WTC11 (cell line): ENCODE measurements at regions not wholly inside any gene's neighbourhood (a gene's known extent, or its start where the extent isn't known, plus 50 kb on each side); places are given as distances from the start of the nearest gene placed in this dataset.

ENCODE experiments used
- ATAC-seq: fragments of 200-7000 bp; cut with Tn5 transposase; 2 replicates; pipeline ENCODE4 v1.10.0; 2021; ENCODE audit warnings: mild to moderate bottlenecking, moderate library complexity
- CTCF ChIA-PET: fragments of 300-600 bp; sonication (Branson Sonifier 250); formaldehyde crosslinking; loops from one replicate; lab custom pipeline; 2021; ENCODE audit warnings: antibody characterized with exemption; lab: Charles Lee
- POLR2A ChIA-PET: fragments of 350-600 bp; sonication (Branson Sonifier 250); formaldehyde crosslinking; loops from one replicate; lab custom pipeline; 2021; ENCODE audit warnings: antibody characterized with exemption; lab: Charles Lee
- DNase-seq: peaks from one replicate; pipeline ENCODE4 v3.0.0; 2021; ENCODE audit warnings: low spot score
- H3K27ac Mint-ChIP-seq: 2 replicates; pipeline ENCODE4 v1.8.0; 2021; ENCODE audit warnings: mixed read lengths
- H3K27me3 Mint-ChIP-seq: 2 replicates; pipeline ENCODE4 v1.8.0; 2021; ENCODE audit warnings: low read depth, mild to moderate bottlenecking, moderate library complexity, mixed read lengths
- H3K36me3 Mint-ChIP-seq: 2 replicates; pipeline ENCODE4 v1.8.0; 2021; ENCODE audit warnings: mixed read lengths
- H3K4me1 Mint-ChIP-seq: 2 replicates; pipeline ENCODE4 v1.8.0; 2022; ENCODE audit warnings: mixed read lengths
- H3K4me3 Mint-ChIP-seq: 2 replicates; pipeline ENCODE4 v1.8.0; 2021; ENCODE audit warnings: mild to moderate bottlenecking, moderate library complexity, mixed read lengths
- H3K9me3 Mint-ChIP-seq: 2 replicates; pipeline ENCODE4 v1.8.0; 2021; ENCODE audit warnings: mixed read lengths
- ATF3 ChIP-seq: sonication (generic); formaldehyde crosslinking; conservative IDR thresholded peaks from 2 replicates; pipeline ENCODE4 v1.8.1; 2022; ENCODE audit warnings: mild to moderate bottlenecking, missing genetic modification reagents
- CREB1 ChIP-seq: sonication (generic); formaldehyde crosslinking; IDR thresholded peaks from 2 replicates; pipeline ENCODE4 v1.8.0; 2023; ENCODE audit warnings: mild to moderate bottlenecking, missing genetic modification reagents
- CREM ChIP-seq: sonication (generic); formaldehyde crosslinking; IDR thresholded peaks from 2 replicates; pipeline ENCODE4 v1.8.1; 2022; ENCODE audit warnings: mild to moderate bottlenecking, missing genetic modification reagents, moderate library complexity
- ELF4 ChIP-seq: sonication (generic); formaldehyde crosslinking; IDR thresholded peaks from 2 replicates; pipeline ENCODE4 v1.8.1; 2022; ENCODE audit warnings: low read depth, mild to moderate bottlenecking, moderate library complexity, missing genetic modification reagents
- EMX1 ChIP-seq: fragments of 250-450 bp; sonication (Bioruptor Pico); IDR thresholded peaks from 2 replicates; pipeline ENCODE4 v1.8.0; 2021; ENCODE audit warnings: mild to moderate bottlenecking
- FOXP1 ChIP-seq: sonication (generic); formaldehyde crosslinking; IDR thresholded peaks from 2 replicates; pipeline ENCODE4 v1.8.0; 2022; ENCODE audit warnings: missing genetic modification reagents, mild to moderate bottlenecking, moderate library complexity, borderline replicate concordance
- GTF2I ChIP-seq: fragments of 250-450 bp; sonication (Bioruptor Pico); conservative IDR thresholded peaks from 2 replicates; pipeline ENCODE4 v1.4.0; 2021; ENCODE audit warnings: mild to moderate bottlenecking
- JAZF1 ChIP-seq: fragments of 250-450 bp; sonication (Bioruptor Pico); IDR thresholded peaks from 2 replicates; pipeline ENCODE4 v1.9.0; 2021; ENCODE audit warnings: moderate library complexity, mild to moderate bottlenecking, inconsistent platforms
- JUN ChIP-seq: sonication (generic); formaldehyde crosslinking; IDR thresholded peaks from 2 replicates; pipeline ENCODE4 v1.8.0; 2023; ENCODE audit warnings: mild to moderate bottlenecking, missing genetic modification reagents
- MYBL2 ChIP-seq: sonication (generic); formaldehyde crosslinking; IDR thresholded peaks from 2 replicates; pipeline ENCODE4 v1.8.1; 2023; ENCODE audit warnings: mild to moderate bottlenecking, moderate library complexity, missing genetic modification reagents
- OVOL2 ChIP-seq: fragments of 250-450 bp; sonication (Bioruptor Pico); IDR thresholded peaks from 2 replicates; pipeline ENCODE4 v1.9.0; 2021; ENCODE audit warnings: mild to moderate bottlenecking, borderline replicate concordance
- PRRX2 ChIP-seq: fragments of 250-450 bp; sonication (Bioruptor Pico); IDR thresholded peaks from 2 replicates; pipeline ENCODE4 v1.8.0; 2021; ENCODE audit warnings: mild to moderate bottlenecking
- SMAD3 ChIP-seq: sonication (generic); formaldehyde crosslinking; IDR thresholded peaks from 2 replicates; pipeline ENCODE4 v1.8.0; 2022; ENCODE audit warnings: missing genetic modification reagents, mild to moderate bottlenecking, borderline replicate concordance
- SOX15 ChIP-seq: fragments of 250-450 bp; sonication (Bioruptor Pico); IDR thresholded peaks from 2 replicates; pipeline ENCODE4 v1.9.0; 2021; ENCODE audit warnings: mild to moderate bottlenecking
- TEAD1 ChIP-seq: sonication (generic); formaldehyde crosslinking; IDR thresholded peaks from 2 replicates; pipeline ENCODE4 v1.8.0; 2022; ENCODE audit warnings: mild to moderate bottlenecking, missing genetic modification reagents
- ZNF121 ChIP-seq: sonication (generic); formaldehyde crosslinking; IDR thresholded peaks from 2 replicates; pipeline ENCODE4 v1.8.0; 2023; ENCODE audit warnings: missing genetic modification reagents
- ZNF138 ChIP-seq: sonication (generic); formaldehyde crosslinking; conservative IDR thresholded peaks from 2 replicates; pipeline ENCODE4 v1.8.1; 2022; ENCODE audit warnings: mild to moderate bottlenecking, moderate library complexity, missing genetic modification reagents
- ZNF232 ChIP-seq: sonication (generic); formaldehyde crosslinking; IDR thresholded peaks from 2 replicates; pipeline ENCODE4 v1.8.0; 2022; ENCODE audit warnings: mild to moderate bottlenecking, missing genetic modification reagents
- ZNF317 ChIP-seq: sonication (generic); formaldehyde crosslinking; IDR thresholded peaks from 2 replicates; pipeline ENCODE4 v1.8.1; 2023; ENCODE audit warnings: low read depth, mild to moderate bottlenecking, moderate library complexity, missing genetic modification reagents, borderline replicate concordance
- ZNF512 ChIP-seq: sonication (generic); formaldehyde crosslinking; IDR thresholded peaks from 2 replicates; pipeline ENCODE4 v1.8.1; 2022; ENCODE audit warnings: missing genetic modification reagents, borderline replicate concordance
- TF ChIP-seq, protein P1 (sequence below): fragments of 200-600 bp; IDR thresholded peaks from 2 replicates; pipeline ENCODE4 v1.8.0; 2022; ENCODE audit warnings: antibody characterized with exemption
- TF ChIP-seq, protein P2 (sequence below): sonication (generic); formaldehyde crosslinking; IDR thresholded peaks from 2 replicates; pipeline ENCODE4 v1.8.0; 2022; ENCODE audit warnings: mild to moderate bottlenecking, missing genetic modification reagents
- TF ChIP-seq, protein P3 (sequence below): sonication (generic); formaldehyde crosslinking; IDR thresholded peaks from 2 replicates; pipeline ENCODE4 v1.8.1; 2023; ENCODE audit warnings: mild to moderate bottlenecking, missing genetic modification reagents, moderate library complexity
- TF ChIP-seq, protein P4 (sequence below): fragments of 250-450 bp; sonication (Bioruptor Pico); IDR thresholded peaks from 2 replicates; pipeline ENCODE4 v1.9.0; 2021; ENCODE audit warnings: mild to moderate bottlenecking, borderline replicate concordance
- TF ChIP-seq, protein P5 (sequence below): sonication (generic); formaldehyde crosslinking; IDR thresholded peaks from 2 replicates; pipeline ENCODE4 v1.8.0; 2023; ENCODE audit warnings: mild to moderate bottlenecking, missing genetic modification reagents

DNA sequence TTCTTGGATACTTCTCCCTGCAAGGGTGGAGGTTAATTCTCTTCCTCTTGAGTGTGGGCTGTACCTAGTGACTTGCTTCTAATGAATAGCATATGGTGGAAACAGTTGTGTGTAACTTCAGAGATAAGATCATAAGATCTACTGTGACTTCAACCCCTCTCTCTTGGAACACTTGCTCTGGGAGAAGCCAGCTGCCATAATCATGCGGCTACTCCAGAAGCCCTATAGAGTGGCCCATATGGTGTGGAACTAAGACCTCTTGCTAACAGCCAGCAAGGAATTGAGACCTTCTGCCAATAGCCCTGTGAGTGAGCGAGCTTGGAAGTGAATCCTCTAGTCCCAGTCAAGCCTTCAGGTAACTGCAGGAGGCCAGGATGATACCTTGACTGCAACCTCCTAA is 81.1 kb downstream of the RBMX2 start:
- H3K36me3 Mint-ChIP-seq, result no peaks in the 10 kb centered on the region
- H3K27ac Mint-ChIP-seq, result no peak overlapping the region
- TF ChIP-seq JAZF1 (CRISPR knock-in tag) (no peak), FOXP1 (CRISPR knock-in tag) (no peak), GTF2I (CRISPR knock-in tag) (no peak), ATF3 (CRISPR knock-in tag) (no peak), ZNF138 (CRISPR knock-in tag) (no peak), ZNF317 (no peak), ZNF121 (CRISPR knock-in tag) (no peak), SOX15 (CRISPR knock-in tag) (no peak), CREM (no peak), OVOL2 (CRISPR knock-in tag) (no peak), ZNF232 (CRISPR knock-in tag) (no peak), JUN (CRISPR knock-in tag) (no peak)
- TF ChIP-seq, protein P1, sequence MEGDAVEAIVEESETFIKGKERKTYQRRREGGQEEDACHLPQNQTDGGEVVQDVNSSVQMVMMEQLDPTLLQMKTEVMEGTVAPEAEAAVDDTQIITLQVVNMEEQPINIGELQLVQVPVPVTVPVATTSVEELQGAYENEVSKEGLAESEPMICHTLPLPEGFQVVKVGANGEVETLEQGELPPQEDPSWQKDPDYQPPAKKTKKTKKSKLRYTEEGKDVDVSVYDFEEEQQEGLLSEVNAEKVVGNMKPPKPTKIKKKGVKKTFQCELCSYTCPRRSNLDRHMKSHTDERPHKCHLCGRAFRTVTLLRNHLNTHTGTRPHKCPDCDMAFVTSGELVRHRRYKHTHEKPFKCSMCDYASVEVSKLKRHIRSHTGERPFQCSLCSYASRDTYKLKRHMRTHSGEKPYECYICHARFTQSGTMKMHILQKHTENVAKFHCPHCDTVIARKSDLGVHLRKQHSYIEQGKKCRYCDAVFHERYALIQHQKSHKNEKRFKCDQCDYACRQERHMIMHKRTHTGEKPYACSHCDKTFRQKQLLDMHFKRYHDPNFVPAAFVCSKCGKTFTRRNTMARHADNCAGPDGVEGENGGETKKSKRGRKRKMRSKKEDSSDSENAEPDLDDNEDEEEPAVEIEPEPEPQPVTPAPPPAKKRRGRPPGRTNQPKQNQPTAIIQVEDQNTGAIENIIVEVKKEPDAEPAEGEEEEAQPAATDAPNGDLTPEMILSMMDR, result no peak
- TF ChIP-seq, protein P2, sequence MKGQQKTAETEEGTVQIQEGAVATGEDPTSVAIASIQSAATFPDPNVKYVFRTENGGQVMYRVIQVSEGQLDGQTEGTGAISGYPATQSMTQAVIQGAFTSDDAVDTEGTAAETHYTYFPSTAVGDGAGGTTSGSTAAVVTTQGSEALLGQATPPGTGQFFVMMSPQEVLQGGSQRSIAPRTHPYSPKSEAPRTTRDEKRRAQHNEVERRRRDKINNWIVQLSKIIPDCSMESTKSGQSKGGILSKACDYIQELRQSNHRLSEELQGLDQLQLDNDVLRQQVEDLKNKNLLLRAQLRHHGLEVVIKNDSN (CRISPR knock-in tag), result no peak
- no peak for DNase-seq
- H3K4me1 Mint-ChIP-seq, result no peaks in the 10 kb centered on the region
- ChIA-PET CTCF (no interaction called here), POLR2A (no interaction called here)
- no peaks in the 10 kb centered on the region for H3K27me3 Mint-ChIP-seq
- H3K9me3 Mint-ChIP-seq, result no peaks in the 10 kb centered on the region
- no peak overlapping the region for H3K4me3 Mint-ChIP-seq
- no peak for ATAC-seq

GRCh38 chrX:130485870-130486269 is 84.1 kb downstream of the RBMX2 start:
- no peak for ATAC-seq
- Mint-ChIP-seq H3K36me3 (no peaks in the 10 kb centered on the region), H3K27ac (no peak overlapping the region), H3K9me3 (no peaks in the 10 kb centered on the region), H3K27me3 (no peaks in the 10 kb centered on the region), H3K4me1 (no peaks in the 10 kb centered on the region), H3K4me3 (no peak overlapping the region)
- ChIA-PET CTCF (no interaction called here), POLR2A (no interaction called here)
- no peak for DNase-seq
- no peak for TF ChIP-seq TEAD1 (CRISPR knock-in tag)
- TF ChIP-seq, protein P3, sequence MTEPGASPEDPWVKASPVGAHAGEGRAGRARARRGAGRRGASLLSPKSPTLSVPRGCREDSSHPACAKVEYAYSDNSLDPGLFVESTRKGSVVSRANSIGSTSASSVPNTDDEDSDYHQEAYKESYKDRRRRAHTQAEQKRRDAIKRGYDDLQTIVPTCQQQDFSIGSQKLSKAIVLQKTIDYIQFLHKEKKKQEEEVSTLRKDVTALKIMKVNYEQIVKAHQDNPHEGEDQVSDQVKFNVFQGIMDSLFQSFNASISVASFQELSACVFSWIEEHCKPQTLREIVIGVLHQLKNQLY (CRISPR knock-in tag), result no peak
- no peak for TF ChIP-seq PRRX2 (CRISPR knock-in tag)
- no peak for TF ChIP-seq EMX1 (CRISPR knock-in tag)
- TF ChIP-seq, protein P4, sequence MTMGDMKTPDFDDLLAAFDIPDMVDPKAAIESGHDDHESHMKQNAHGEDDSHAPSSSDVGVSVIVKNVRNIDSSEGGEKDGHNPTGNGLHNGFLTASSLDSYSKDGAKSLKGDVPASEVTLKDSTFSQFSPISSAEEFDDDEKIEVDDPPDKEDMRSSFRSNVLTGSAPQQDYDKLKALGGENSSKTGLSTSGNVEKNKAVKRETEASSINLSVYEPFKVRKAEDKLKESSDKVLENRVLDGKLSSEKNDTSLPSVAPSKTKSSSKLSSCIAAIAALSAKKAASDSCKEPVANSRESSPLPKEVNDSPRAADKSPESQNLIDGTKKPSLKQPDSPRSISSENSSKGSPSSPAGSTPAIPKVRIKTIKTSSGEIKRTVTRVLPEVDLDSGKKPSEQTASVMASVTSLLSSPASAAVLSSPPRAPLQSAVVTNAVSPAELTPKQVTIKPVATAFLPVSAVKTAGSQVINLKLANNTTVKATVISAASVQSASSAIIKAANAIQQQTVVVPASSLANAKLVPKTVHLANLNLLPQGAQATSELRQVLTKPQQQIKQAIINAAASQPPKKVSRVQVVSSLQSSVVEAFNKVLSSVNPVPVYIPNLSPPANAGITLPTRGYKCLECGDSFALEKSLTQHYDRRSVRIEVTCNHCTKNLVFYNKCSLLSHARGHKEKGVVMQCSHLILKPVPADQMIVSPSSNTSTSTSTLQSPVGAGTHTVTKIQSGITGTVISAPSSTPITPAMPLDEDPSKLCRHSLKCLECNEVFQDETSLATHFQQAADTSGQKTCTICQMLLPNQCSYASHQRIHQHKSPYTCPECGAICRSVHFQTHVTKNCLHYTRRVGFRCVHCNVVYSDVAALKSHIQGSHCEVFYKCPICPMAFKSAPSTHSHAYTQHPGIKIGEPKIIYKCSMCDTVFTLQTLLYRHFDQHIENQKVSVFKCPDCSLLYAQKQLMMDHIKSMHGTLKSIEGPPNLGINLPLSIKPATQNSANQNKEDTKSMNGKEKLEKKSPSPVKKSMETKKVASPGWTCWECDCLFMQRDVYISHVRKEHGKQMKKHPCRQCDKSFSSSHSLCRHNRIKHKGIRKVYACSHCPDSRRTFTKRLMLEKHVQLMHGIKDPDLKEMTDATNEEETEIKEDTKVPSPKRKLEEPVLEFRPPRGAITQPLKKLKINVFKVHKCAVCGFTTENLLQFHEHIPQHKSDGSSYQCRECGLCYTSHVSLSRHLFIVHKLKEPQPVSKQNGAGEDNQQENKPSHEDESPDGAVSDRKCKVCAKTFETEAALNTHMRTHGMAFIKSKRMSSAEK (CRISPR knock-in tag), result no peak
- TF ChIP-seq SMAD3 (CRISPR knock-in tag), result no peak
- TF ChIP-seq CREB1 (CRISPR knock-in tag), result no peak
- TF ChIP-seq ZNF512 (CRISPR knock-in tag), result no peak
- TF ChIP-seq, protein P5, sequence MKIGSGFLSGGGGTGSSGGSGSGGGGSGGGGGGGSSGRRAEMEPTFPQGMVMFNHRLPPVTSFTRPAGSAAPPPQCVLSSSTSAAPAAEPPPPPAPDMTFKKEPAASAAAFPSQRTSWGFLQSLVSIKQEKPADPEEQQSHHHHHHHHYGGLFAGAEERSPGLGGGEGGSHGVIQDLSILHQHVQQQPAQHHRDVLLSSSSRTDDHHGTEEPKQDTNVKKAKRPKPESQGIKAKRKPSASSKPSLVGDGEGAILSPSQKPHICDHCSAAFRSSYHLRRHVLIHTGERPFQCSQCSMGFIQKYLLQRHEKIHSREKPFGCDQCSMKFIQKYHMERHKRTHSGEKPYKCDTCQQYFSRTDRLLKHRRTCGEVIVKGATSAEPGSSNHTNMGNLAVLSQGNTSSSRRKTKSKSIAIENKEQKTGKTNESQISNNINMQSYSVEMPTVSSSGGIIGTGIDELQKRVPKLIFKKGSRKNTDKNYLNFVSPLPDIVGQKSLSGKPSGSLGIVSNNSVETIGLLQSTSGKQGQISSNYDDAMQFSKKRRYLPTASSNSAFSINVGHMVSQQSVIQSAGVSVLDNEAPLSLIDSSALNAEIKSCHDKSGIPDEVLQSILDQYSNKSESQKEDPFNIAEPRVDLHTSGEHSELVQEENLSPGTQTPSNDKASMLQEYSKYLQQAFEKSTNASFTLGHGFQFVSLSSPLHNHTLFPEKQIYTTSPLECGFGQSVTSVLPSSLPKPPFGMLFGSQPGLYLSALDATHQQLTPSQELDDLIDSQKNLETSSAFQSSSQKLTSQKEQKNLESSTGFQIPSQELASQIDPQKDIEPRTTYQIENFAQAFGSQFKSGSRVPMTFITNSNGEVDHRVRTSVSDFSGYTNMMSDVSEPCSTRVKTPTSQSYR (CRISPR knock-in tag), result no peak
- no peak for TF ChIP-seq ELF4 (CRISPR knock-in tag)
- no peak for TF ChIP-seq FOXP1 (CRISPR knock-in tag)
- TF ChIP-seq MYBL2 (CRISPR knock-in tag), result no peak
